Right kidney (tissue), 1 donor: ENCODE measurements at regions not wholly inside any gene's neighbourhood (a gene's known extent, or its start where the extent isn't known, plus 50 kb on each side); places are given as distances from the start of the nearest gene placed in this dataset.
"Not testable (repeated sequence)": the region's sequence is repeated elsewhere in the genome, so short reads cannot be mapped to it uniquely, and the experiment has no call there.

Source experiments
- DNase-seq: peaks from one replicate; pipeline ENCODE4 v3.0.0-alpha.2; 2016

DNA sequence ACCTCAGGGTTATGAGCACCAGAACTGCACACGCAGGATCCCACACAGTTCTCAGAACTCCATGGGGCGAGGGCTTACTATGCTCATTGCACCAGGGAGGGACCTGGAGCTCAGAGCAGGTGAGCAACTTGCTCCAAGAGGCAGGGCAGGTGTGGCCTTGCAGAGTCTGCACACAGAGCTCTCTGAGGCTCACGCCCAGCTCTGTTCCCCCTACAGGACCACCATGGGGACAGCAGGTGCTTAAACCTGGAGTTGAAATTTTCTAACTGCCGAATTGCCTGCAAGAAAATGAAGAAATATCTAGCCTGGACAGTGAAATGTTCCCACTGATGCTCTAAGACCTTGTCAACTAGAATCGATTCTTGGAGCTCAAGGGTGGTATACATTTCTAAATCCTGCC lies 49.9 kb upstream of the MSMB start:
- DNase-seq: not testable (repeated sequence)

DNA sequence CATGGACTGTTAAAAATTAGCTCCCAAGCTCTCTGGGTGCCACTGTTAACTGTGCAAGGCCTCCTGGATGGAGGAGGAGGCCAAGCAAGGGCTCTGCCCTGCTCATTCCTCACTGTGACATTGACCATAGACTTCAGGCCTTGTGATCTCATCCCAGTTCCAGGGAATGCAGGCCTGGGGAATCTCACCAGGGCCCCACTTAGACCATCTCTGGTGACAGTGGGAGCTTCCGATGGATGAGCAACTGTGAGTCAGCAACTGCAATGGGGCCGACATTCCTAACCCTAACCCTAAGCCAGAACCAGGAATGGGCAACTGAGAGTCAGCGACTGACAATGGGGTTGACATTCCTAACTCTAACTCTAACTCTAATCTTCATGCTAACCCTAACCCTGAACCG lies 50.4 kb upstream of the MSMB start:
- DNase-seq: no peak

DNA sequence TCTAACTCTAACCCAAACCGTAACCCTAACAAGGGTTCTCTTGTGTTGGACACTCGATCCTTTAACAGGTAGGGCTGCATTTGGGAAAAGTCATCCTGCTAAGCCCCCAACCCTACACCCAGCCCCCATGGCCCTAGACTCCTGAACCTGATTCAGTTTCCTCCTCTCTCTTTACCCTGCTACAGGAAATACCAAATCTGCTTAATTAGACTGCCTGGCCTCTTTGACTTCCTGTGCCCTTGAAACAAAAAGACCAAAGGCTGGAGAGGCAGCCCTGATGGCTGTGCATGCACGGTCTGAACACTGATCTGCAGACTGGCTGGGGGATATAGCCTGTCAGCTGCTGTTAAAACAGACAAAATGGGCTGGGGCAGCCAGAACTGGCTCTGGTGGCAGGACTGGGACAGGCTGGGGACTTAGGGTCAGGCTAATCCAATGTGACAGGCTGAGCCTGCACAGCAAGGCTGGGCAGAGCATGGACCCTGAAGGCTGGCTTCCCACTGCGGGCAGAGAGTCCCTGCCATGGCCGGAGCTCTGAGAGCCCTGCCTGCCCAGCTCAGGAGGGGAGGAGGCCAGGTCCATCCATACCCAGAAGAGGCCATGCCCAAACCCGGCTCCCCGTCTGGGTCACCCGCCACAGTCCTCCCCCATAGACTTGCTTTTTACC lies 51.0 kb upstream of the MSMB start:
- DNase-seq: no peak

- no peak for DNase-seq
Measured at GRCh38 chr10:46097576-46098317, 51.7 kb upstream of the MSMB start.

- no peak for DNase-seq
Measured at GRCh38 chr10:46098386-46098785, 52.3 kb upstream of the MSMB start.

DNA sequence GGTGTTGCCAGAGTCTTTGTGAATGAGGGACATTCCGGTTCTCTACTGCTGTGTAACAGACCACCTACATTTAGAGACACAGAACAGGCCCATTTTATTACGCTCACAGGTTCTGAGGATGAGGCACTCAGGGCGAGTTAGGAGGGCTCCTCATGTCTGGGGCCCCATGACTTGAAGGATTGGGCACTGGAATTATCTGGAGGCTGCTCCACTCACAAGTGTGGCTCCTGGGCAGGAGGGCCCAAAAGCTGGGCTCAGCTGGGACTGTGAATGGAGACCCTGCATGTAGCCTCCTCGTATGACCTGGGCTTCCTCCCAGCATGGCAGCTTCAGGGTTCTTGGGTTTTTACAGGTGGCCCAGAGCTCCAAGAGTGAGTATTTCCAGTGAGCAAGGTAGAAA lies 52.9 kb upstream of the MSMB start:
- not testable (repeated sequence) for DNase-seq

DNA sequence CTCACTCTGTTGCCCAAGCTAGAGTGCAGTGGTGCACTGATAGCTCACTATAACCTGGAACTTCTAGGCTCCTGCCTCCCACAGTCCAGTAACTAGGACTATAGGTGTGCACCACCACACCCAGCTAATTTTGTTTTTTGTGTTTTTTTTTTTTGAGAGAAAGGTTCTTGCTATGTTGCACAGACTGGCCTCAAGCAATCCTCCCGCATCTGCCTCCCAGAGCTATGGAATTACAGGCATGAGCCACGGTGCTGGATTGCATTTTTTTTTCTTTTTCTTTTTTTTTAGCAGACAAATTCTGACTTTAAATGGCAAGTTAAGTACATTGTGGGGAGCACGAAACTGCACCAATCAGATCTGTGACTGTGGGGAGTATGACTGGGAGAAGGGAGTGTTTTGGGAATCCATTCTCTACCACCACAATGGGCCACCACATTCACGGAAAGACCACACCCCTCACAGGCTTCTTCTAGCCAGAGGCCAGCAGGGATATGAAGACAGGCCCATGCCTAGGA lies 58.1 kb upstream of the MSMB start:
- no peak for DNase-seq

DNA sequence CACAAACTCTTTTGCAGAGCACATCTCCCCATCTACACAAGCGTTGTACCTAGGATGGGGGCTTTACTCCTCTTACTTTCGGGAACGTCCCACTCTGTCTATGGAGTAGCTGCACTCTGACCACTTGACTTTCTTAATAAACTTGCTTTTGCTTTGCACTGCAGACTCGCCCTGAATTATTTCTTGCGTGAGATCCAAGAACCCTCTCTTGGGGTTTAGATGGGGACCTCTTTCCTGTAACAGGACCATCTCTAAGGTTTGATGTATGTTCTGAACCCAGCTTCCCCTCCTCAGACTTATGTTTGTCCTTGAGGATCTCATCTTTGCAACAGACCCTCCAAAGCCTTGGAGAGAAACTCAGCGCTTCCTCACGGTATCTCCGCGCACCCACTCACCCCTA lies 59.3 kb upstream of the MSMB start:
- DNase-seq: not testable (repeated sequence)

DNA sequence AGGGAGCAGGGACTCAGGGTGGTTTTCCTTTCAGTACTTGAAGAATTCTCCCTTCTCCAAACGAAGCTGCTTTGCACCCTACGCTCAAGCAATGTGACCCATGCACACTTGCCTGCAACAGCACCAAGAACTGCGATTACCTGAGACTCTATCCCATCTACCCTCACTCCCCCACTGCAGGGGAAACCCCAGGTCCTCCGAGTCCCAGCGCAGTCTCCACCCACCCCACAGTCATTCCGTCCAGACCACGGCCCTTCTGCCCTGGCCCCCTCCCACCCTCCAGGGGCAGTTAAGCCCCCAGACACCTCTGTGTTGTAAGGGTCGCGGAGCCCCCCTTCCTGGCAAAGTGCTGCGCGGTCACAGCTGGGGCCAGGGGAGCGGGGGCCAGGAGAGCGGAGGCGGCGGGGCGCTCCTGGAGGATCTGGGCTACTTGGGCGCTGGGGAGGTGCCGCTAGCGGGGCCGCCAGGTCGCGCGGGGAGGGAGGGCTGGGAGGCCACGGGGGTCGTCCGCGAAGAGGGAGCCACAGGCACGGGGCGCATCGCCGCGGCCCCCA lies 59.9 kb upstream of the MSMB start:
- not testable (repeated sequence) for DNase-seq

- peak; percentile 80 for DNase-seq
Measured at GRCh38 chr10:46106410-46107255, 60.6 kb upstream of the MSMB start.

GRCh38 chr10:46108158-46108499 lies 62.1 kb upstream of the MSMB start:
- not testable (repeated sequence) for DNase-seq

DNA sequence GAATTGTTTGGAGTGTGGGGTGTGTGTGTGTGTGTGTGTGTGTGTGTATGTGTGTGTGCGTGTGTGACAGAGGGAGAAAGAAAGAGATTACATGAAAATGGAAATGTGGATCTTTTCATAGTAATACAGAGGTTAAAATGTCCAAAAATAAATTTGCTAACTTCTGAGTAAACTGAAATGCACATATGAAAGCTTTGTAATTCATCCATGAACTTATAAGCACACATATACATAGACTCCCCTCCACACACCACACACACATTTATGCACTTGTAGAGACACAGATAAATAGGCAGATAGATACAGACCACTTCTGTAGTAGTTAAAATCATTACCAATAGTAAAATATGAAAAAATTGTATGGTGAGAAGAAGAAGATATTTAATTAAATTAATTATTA lies 108.2 kb upstream of the MSMB start:
- DNase-seq: not testable (repeated sequence)

- not testable (repeated sequence) for DNase-seq
Measured at GRCh38 chr10:46154683-46155082, 108.6 kb upstream of the MSMB start.

GRCh38 chr10:46156866-46157265 lies 110.8 kb upstream of the MSMB start:
- DNase-seq: not testable (repeated sequence)

- no peak for DNase-seq
Measured at GRCh38 chr10:46169736-46170135, 117.1 kb upstream of the ANTXRL start.

GRCh38 chr10:46170789-46171188 lies 116.0 kb upstream of the ANTXRL start:
- no peak for DNase-seq

GRCh38 chr10:46171661-46172060 lies 115.1 kb upstream of the ANTXRL start:
- no peak for DNase-seq

- no peak for DNase-seq
Measured at GRCh38 chr10:46175296-46175695, 111.5 kb upstream of the ANTXRL start.

GRCh38 chr10:46175831-46176230 lies 111.0 kb upstream of the ANTXRL start:
- no peak for DNase-seq

DNA sequence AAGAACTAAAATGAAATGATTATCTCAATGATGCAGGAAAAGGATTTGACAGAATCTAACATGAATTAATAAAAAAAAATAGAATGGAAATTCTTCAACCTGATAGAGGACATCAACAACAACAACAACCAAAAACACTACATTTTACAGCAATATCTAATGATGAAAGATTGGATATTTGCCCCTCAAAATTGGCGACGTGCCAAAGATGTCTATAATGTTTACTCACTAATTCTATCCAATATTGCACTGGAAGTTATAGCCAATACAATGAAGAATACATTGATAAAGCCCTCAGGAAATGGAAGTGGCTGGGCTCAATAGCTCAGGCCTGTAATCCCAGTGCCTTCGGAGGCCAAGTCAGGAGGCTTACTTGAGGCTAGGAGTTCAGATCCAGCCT lies 99.4 kb upstream of the ANTXRL start:
- not testable (repeated sequence) for DNase-seq

DNA sequence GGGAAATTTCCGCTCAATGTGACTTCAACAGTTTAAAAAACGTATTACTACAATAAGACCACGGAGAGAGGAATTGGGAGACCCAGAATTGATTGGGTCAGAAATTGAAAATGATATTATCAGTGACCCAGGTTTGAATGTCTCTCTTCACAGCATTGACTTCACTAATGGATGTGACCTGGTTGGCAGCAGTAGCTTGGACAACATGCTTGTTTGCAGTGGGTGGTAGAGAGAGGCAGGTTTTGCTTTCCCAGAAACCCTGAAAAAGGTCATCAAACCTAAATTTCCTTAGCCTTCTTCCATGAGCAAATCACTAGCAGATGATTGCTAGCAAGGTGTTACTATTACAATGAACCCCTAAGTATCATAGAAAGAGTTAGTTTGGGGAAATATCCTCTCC lies 89.7 kb upstream of the ANTXRL start:
- no peak for DNase-seq

GRCh38 chr10:46198516-46198915 lies 88.3 kb upstream of the ANTXRL start:
- no peak for DNase-seq

DNA sequence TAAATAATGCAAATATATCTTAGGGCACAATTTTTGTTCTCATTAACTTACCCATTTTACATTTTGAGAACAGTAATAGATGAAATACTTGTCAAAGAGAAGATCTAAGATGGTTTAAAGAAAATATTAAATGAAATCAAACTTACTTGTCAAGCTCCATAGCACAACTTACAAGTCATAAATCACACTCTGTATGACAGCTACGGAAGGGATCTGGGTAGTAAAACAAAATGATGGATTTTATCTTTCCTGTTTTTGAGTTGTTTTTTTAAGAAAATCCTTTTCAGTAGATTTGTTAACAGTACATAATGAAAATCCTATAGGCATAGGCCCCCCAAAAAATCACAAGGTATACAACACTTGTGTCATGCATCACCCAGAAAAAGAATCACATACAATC lies 84.4 kb upstream of the ANTXRL start:
- not testable (repeated sequence) for DNase-seq
